Sigmoid colon (tissue), 6 donors: ENCODE measurements at regions not wholly inside any gene's neighbourhood (a gene's known extent, or its start where the extent isn't known, plus 50 kb on each side); places are given as distances from the start of the nearest gene placed in this dataset.

Experiments
- DNase-seq: peaks from one replicate; pipeline ENCODE4 v3.0.0-alpha.2; 2019
- H3K27ac ChIP-seq, 4 donors: fragments of 200-600 bp; sonication (generic); one replicate each; pipeline ENCODE4 v1.5.1; 2016 to 2019; ENCODE audit warnings: mild to moderate bottlenecking in 1 of 4
- H3K27me3 ChIP-seq, 3 donors: fragments of 200-600 bp; sonication (generic); one replicate each; pipeline ENCODE4 v1.5.1; 2019; ENCODE audit warnings: mild to moderate bottlenecking in 1 of 3
- H3K36me3 ChIP-seq, 4 donors: fragments of 200-600 bp; sonication (generic); one replicate each; pipeline ENCODE4 v1.5.1; 2016 to 2019
- H3K4me1 ChIP-seq, 4 donors: fragments of 200-600 bp; sonication (generic); one replicate each; pipeline ENCODE4 v1.5.1; 2017 to 2019
- H3K4me3 ChIP-seq, 4 donors: fragments of 200-600 bp; sonication (generic); one replicate each; pipeline ENCODE4 v1.5.1; 2017 to 2019; ENCODE audit warnings: mild to moderate bottlenecking in 2 of 4, moderate library complexity in 1 of 4
- H3K9me3 ChIP-seq, 4 donors: fragments of 200-600 bp in 3 of 4; sonication (generic) in 3 of 4; one replicate each; pipeline versions ENCODE4 v1.5.1 to v1.6.1; 2013 to 2019
- CTCF ChIP-seq, 4 experiments: fragments of 450-650 bp in 3 of 4; fragments of 200-600 bp in 1 of 4; IDR thresholded peaks; one replicate each; pipeline ENCODE4 v1.5.1; 2016 to 2019; ENCODE audit warnings: antibody characterized with exemption in 4 of 4, mild to moderate bottlenecking in 3 of 4, moderate library complexity in 2 of 4
- EP300 ChIP-seq, 4 donors: sonication (generic); formaldehyde crosslinking; IDR thresholded peaks; one replicate each; pipeline ENCODE4 v1.6.1; 2017; ENCODE audit warnings: antibody characterized with exemption in 4 of 4
- POLR2A ChIP-seq, 2 donors: fragments of 450-650 bp; IDR thresholded peaks; one replicate each; pipeline ENCODE4 v1.6.1; 2016; ENCODE audit warnings: antibody characterized with exemption in 2 of 2, mild to moderate bottlenecking in 2 of 2, moderate library complexity in 2 of 2
- POLR2AphosphoS5 ChIP-seq, 4 donors: sonication (generic); formaldehyde crosslinking; IDR thresholded peaks; one replicate each; pipeline ENCODE4 v1.6.1; 2017; ENCODE audit warnings: antibody characterized with exemption in 4 of 4
- WGBS, 2 donors: extraction: QIAGEN DNeasy Blood & Tissue Kit; methylation state at CpG; one replicate each; pipeline ENCODE4 v1.1.7; 2013; 5-methylcytosine and 5-hydroxymethylcytosine counted together
- intact Hi-C: fragments of 100-400 bp; cut with DNase I; formaldehyde crosslinking; loops from one replicate; pipeline ENCODE4 v1.15.1; 2023
- donor health status: healthy with polysubstance abuse.
- donor health status: healthy.

- H3K9me3 ChIP-seq, result no peaks in the 10 kb centered on the region
- no peak for DNase-seq
- TF ChIP-seq POLR2A (IDR thresholded peaks at IDR 0.05) (no peak), POLR2AphosphoS5 (IDR thresholded peaks at IDR 0.05) (no peak), CTCF (IDR thresholded peaks at IDR 0.05) (no peak), EP300 (IDR thresholded peaks at IDR 0.05) (no peak)
- no peaks in the 10 kb centered on the region for H3K4me1 ChIP-seq
- no peaks in the 10 kb centered on the region for H3K27me3 ChIP-seq
- H3K27ac ChIP-seq, result no peak overlapping the region
- H3K4me3 ChIP-seq, result no peak overlapping the region
- no peaks in the 10 kb centered on the region for H3K36me3 ChIP-seq
- intact Hi-C loops, result no loop called here
- 82 to 93% methylated on average over 4 of the region's 4 CpGs for WGBS, 2 donors
Measured at GRCh38 chr4:167415461-167415860, 181.2 kb upstream of the SPOCK3 start.

GRCh38 chr4:167419468-167420140, 185.3 kb upstream of the SPOCK3 start:
- no peak for TF ChIP-seq POLR2A (IDR thresholded peaks at IDR 0.05)
- TF ChIP-seq POLR2AphosphoS5 (IDR thresholded peaks at IDR 0.05), result no peak
- no peak for TF ChIP-seq CTCF (IDR thresholded peaks at IDR 0.05)
- TF ChIP-seq EP300 (IDR thresholded peaks at IDR 0.05), result no peak
- no peak overlapping the region for H3K4me3 ChIP-seq
- DNase-seq, result no peak
- no peaks in the 10 kb centered on the region for H3K36me3 ChIP-seq
- no peaks in the 10 kb centered on the region for H3K9me3 ChIP-seq
- intact Hi-C loops, result no loop called here
- H3K4me1 ChIP-seq, result no peaks in the 10 kb centered on the region
- 75 to 83% methylated on average over 3 of the region's 3 CpGs for WGBS, 2 donors
- H3K27me3 ChIP-seq, result no peaks in the 10 kb centered on the region
- H3K27ac ChIP-seq, result no peak overlapping the region

GRCh38 chr4:167421201-167421600, 186.9 kb upstream of the SPOCK3 start:
- Histone ChIP-seq H3K9me3 (no peaks in the 10 kb centered on the region), H3K36me3 (no peaks in the 10 kb centered on the region), H3K27ac (no peak overlapping the region), H3K4me3 (no peak overlapping the region), H3K4me1 (no peaks in the 10 kb centered on the region), H3K27me3 (no peaks in the 10 kb centered on the region)
- TF ChIP-seq CTCF (IDR thresholded peaks at IDR 0.05), result no peak
- no peak for TF ChIP-seq EP300 (IDR thresholded peaks at IDR 0.05)
- TF ChIP-seq POLR2A (IDR thresholded peaks at IDR 0.05), result no peak
- TF ChIP-seq POLR2AphosphoS5 (IDR thresholded peaks at IDR 0.05), result no peak
- DNase-seq, result no peak
- intact Hi-C loops, result no loop called here
- WGBS, 2 donors, result 28 to 61% methylated on average over 1 of the region's 1 CpG

- intact Hi-C loops, result no loop called here
- Histone ChIP-seq H3K4me3 (no peak overlapping the region), H3K27me3 (no peaks in the 10 kb centered on the region), H3K9me3 (no peaks in the 10 kb centered on the region), H3K36me3 (no peaks in the 10 kb centered on the region), H3K27ac (no peak overlapping the region), H3K4me1 (no peaks in the 10 kb centered on the region)
- TF ChIP-seq EP300 (IDR thresholded peaks at IDR 0.05), result no peak
- TF ChIP-seq POLR2AphosphoS5 (IDR thresholded peaks at IDR 0.05), result no peak
- 78 to 87% methylated on average over 7 of the region's 7 CpGs for WGBS, 2 donors
- no peak for DNase-seq
Measured at GRCh38 chr4:167424341-167425256, 190.3 kb upstream of the SPOCK3 start.

GRCh38 chr4:167428156-167428555, 193.9 kb upstream of the SPOCK3 start:
- no peak for DNase-seq
- Histone ChIP-seq H3K9me3 (peaks cover 0 to 3% (median 0%) of the 10 kb centered on the region in 4 donors), H3K36me3 (no peaks in the 10 kb centered on the region), H3K4me1 (no peaks in the 10 kb centered on the region), H3K27me3 (no peaks in the 10 kb centered on the region), H3K4me3 (no peak overlapping the region), H3K27ac (no peak overlapping the region)
- intact Hi-C loops, result no loop called here
- TF ChIP-seq EP300 (IDR thresholded peaks at IDR 0.05) (no peak), POLR2AphosphoS5 (IDR thresholded peaks at IDR 0.05) (no peak), POLR2A (IDR thresholded peaks at IDR 0.05) (no peak), CTCF (IDR thresholded peaks at IDR 0.05) (no peak)
- WGBS, 2 donors, result 74 to 81% methylated on average over 5 of the region's 5 CpGs
